HPDE6-E6E7 (cell line): ENCODE measurements at regions not wholly inside any gene's neighbourhood (a gene's known extent, or its start where the extent isn't known, plus 50 kb on each side); places are given as distances from the start of the nearest gene placed in this dataset.
A peak's percentile ranks its signal among the peaks of the same experiment; 100 is the strongest.

Experiments
- DNase-seq: peaks from one replicate; pipeline ENCODE4 v3.0.0; 2011; ENCODE audit warnings: missing footprints; ENCODE audit errors: extremely low spot score

- no peak for DNase-seq
These were observed 243.4 kb upstream of the KLF4 start for GRCh38 chr9:107732781-107733522.

- DNase-seq: no peak
These were observed 241.7 kb upstream of the KLF4 start for GRCh38 chr9:107731115-107731762.

GRCh38 chr9:107730666-107731065 is 241.1 kb upstream of the KLF4 start:
- no peak for DNase-seq

GRCh38 chr9:107727086-107727780 is 237.7 kb upstream of the KLF4 start:
- DNase-seq: no peak

GRCh38 chr9:107723015-107723414 is 233.4 kb upstream of the KLF4 start:
- no peak for DNase-seq

GRCh38 chr9:107721705-107722245 is 232.2 kb upstream of the KLF4 start:
- DNase-seq: no peak

- no peak for DNase-seq
These were observed 230.9 kb upstream of the KLF4 start for GRCh38 chr9:107720501-107720900.

GRCh38 chr9:107717529-107718314 is 228.2 kb upstream of the KLF4 start:
- no peak for DNase-seq

GRCh38 chr9:107715740-107716139 is 226.2 kb upstream of the KLF4 start:
- DNase-seq: no peak

GRCh38 chr9:107713470-107713869 is 223.9 kb upstream of the KLF4 start:
- DNase-seq: no peak

- DNase-seq: peak; percentile 82
These were observed 222.8 kb upstream of the KLF4 start for GRCh38 chr9:107712390-107712789.

- peak; percentile 45 for DNase-seq
These were observed 222.0 kb upstream of the KLF4 start for GRCh38 chr9:107711542-107711941.

- DNase-seq: no peak
These were observed 221.4 kb upstream of the KLF4 start for GRCh38 chr9:107710953-107711352.

GRCh38 chr9:107710546-107710945 is 221.0 kb upstream of the KLF4 start:
- DNase-seq: no peak

GRCh38 chr9:107708791-107709190 is 219.2 kb upstream of the KLF4 start:
- no peak for DNase-seq

- no peak for DNase-seq
These were observed 218.4 kb upstream of the KLF4 start for GRCh38 chr9:107707915-107708441.

- DNase-seq: no peak
These were observed 217.9 kb upstream of the KLF4 start for GRCh38 chr9:107707428-107707837.

GRCh38 chr9:107706701-107707427 is 217.3 kb upstream of the KLF4 start:
- DNase-seq: no peak

GRCh38 chr9:107705521-107705920 is 216.0 kb upstream of the KLF4 start:
- DNase-seq: no peak

GRCh38 chr9:107704774-107705173 is 215.2 kb upstream of the KLF4 start:
- no peak for DNase-seq

- DNase-seq: no peak
These were observed 214.1 kb upstream of the KLF4 start for GRCh38 chr9:107703651-107704050.
